Dedifferentiated amniotic fluid mesenchymal stem cell (primary cell): ENCODE measurements at regions not wholly inside any gene's neighbourhood (a gene's known extent, or its start where the extent isn't known, plus 50 kb on each side); places are given as distances from the start of the nearest gene placed in this dataset.
"Not testable (repeated sequence)": the region's sequence is repeated elsewhere in the genome, so short reads cannot be mapped to it uniquely, and the experiment has no call there.

Experiments
- DNase-seq: peaks from one replicate; pipeline ENCODE4 v3.0.0-alpha.2; 2016; ENCODE audit errors: extremely low spot score

DNA sequence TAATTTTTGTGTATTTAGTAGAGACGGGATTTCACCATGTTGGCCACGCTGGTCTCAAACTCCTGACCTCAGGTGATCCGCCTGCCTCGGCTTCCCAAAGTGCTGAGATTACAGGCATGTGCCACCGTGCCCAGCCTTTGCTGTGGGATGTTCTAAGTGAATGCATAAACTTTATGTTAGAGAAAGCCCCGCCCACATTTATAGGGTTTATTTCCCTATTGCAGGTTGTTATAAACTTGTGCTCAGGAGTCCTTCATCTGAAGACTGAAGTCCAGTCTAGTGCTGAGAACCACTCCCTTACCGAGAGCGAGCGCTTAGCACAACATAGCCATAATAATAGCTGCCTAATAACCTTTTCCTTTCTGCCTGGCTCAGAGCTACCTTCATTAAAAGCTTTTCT lies 75.4 kb upstream of the ZNF217 start:
- no peak for DNase-seq

- DNase-seq: no peak
Observed at GRCh38 chr20:53666144-53666543, 72.5 kb upstream of the ZNF217 start.

GRCh38 chr20:53664121-53664520 lies 70.5 kb upstream of the ZNF217 start:
- DNase-seq: no peak

GRCh38 chr20:53663521-53663920 lies 69.9 kb upstream of the ZNF217 start:
- DNase-seq: not testable (repeated sequence)

- no peak for DNase-seq
Observed at GRCh38 chr20:53662595-53662994, 69.0 kb upstream of the ZNF217 start.

GRCh38 chr20:53660947-53661381 lies 67.3 kb upstream of the ZNF217 start:
- DNase-seq: peak; percentile 40

DNA sequence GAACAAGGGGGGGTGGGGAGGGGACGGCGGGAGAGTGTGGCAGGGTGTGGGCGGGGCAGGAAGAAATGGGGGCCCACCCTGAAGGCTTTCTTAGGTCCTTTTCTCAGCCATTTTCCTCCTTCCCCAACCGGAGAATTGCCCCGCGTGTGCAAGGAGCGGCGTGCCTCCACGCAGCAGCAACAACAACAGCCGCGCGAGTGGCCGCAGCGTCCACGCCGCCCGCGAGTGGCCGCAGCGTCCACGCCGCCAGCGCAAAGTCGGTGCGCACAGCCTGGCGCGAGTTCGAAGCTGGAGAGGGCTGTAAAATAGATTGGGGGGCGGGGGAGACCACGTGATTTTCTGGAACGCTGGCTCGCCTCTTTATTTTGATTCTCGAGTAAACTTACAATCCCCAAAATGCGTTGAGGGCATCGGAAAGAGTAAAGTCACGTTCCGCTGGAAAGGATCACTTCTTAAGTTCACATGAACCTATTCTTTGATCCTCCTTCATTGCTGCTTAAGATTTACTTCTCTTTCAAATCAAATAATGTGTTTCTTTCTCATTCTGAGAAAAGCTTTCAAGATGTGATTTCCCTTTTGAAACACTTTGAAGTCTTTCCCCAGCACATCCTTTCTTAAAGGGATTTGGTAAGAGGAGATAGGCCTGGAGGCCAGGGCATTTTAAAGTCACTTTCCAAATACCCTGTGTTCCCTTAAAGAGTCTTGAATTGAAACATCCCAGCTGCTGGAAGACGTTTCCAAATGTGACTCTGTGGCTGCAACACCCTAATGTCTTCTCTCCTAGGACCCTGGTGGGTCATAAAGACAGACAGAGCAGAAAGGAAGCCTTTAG lies 66.7 kb upstream of the ZNF217 start:
- DNase-seq: no peak

DNA sequence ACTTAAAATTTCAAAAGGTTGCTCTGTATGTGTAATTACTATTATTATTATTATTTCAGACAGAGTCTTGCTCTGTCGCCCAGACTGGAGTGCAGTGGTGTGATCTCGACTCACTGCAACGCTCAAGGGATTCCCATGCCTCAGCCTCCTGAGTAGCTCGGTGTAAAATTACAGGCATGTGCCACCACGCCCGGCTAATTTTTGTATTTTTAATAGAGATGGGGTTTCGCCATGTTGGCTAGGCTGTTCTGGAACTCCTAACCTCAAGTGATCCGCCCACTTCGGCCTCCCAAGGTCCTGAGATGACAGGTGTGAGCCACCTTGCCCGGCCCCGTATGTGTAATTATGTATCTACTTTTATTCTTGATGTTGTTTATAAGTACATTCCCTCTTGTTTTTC lies 65.3 kb upstream of the ZNF217 start:
- DNase-seq: no peak

- no peak for DNase-seq
Observed at GRCh38 chr20:53658322-53658721, 64.7 kb upstream of the ZNF217 start.

- DNase-seq: no peak
Observed at GRCh38 chr20:53657732-53658131, 64.1 kb upstream of the ZNF217 start.

DNA sequence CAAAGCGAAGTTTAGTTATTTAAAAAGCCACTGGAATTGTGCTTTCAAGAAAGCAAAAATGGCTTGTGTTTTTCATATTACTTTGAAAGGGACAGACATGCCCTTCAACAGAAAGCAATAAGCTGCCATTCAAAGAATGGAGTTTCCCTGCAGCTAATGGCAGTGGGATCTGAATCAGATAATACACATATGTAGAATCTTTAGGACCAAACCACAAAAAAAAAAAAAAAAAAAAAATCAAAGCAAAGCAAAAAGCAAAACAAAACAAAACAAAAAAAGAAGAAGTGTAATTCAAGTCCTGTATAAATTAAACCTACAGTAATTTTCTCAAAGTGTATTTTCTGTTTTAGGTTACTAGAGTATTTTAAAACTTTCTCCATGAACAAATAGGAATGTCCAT lies 63.6 kb upstream of the ZNF217 start:
- DNase-seq: no peak

DNA sequence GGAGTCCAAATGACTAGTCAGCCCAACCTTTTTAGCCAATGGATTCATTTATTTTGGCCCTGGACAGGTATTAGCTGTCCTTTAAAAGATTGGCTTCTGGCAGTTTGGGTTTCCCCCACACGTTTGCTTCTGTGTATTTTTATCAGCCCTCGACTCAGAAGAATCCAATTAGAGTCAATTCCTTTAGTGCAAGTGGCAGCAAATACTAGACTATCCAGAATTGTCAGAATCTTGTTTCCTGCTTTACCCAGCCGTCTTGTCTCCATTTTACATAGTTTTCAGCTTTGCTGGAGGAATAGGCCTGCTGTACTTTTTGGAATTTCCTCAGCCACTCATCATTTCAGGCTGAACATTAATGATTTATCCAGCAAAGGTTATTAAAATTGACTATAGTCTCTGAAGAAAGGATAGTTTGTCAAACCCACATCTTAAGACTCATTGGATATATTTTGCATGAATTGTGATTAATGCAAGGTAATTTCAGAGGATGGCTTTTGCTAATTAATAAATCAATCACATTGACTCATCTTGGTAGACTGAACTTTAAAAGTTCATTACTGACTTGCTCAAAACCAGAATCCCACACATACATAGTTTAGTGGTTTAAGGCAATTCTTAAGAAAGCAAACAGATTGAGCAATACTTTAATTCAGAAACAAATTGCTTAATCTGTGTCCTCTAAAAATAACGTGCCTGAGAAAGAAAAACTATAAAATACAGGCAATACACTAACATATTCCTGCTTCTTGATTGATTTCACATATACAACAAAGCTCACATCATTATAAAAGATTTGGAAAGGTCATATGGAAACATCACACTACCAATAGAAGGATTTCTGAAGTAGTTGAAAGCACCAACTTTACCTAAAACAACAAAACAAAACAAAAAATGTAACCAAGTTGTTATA lies 62.9 kb upstream of the ZNF217 start:
- DNase-seq: peak; percentile 63

GRCh38 chr20:53655625-53656292 lies 62.1 kb upstream of the ZNF217 start:
- DNase-seq: peak; percentile 45

DNA sequence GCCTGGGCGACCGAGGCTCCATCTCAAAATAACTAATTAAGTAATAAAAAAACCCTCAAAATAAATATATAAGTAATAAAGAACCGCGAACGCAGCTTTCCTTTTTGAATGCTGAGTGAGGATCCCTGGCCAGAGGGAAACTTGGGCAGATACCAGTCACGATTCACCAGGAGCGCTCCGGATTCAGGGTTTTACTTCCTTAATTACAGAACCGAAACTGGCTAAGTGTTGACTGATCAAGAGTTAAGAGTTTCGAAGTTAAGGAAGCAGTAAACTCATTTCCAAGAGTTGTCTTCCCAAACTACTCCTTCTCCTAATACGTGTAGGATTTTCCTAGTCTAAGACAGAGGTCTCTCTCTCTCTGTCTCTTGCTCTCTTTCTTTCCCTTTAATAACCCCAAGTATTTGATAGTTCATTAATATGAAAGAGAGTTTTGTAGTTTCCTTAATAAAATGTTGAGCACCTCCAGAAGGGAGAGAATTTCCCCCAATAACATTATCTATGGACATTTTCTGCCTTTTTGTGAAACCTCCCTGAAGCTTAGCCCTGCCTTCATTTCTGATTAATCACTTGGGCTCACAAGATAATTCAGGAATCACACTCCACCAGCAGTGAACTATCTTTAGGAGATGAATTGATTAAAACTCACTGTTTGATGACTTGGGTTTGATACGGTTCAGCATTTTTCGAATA lies 61.4 kb upstream of the ZNF217 start:
- DNase-seq: no peak

GRCh38 chr20:53654521-53654920 lies 60.9 kb upstream of the ZNF217 start:
- not testable (repeated sequence) for DNase-seq

GRCh38 chr20:53652859-53653517 lies 59.3 kb upstream of the ZNF217 start:
- DNase-seq: no peak

DNA sequence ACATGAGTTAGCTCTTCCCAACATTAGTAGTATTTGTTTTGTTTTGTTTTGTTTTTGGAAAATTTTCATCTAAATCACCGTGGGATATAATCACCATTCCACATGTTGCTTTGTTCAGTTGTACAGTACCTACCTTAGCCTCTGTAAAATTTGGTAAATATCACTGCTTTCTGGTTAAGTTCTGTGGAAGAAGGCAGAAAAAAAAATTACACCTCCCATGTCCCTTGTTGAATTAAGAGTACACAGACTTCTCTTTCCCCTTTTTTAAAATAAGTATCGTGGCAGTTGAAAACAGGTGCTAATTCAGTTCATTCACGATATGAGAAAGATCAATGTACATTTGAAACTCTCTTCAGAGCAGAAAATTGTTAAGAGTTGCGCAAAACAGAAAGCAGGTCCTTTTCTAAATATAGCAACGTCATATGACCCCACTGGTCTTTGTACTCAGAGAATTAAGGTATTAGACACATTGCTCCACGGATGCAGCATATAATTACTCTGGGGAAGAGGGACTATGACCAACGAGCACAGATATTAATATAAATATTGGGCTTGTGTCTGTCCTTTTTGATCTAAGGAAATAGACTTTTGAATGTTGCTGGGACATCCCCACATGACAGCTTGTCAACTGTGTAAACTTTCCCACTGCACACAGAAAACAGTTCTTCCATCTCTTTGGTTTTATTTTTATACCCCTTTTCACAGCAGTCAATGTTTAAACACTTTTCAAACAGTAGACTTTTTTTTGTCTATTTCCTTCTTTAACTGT lies 58.6 kb upstream of the ZNF217 start:
- DNase-seq: no peak

DNA sequence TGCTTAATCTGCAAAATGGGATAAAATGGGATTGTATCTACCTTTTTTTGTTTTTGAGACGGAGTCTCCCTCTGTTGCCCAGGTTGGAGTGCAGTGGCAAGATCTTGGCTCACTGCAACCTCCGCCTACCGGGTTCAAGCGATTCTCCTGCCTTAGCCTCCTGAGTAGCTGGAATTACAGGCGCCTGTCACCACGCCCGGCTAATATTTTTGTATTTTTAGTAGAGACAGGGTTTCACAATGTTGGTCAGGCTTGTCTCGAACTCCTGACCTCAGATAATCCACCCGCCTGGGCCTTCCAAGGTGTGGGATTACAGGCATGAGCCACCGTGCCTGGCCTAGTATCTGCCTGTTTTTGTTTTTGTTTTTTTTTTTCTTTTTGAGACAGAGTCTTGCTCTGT lies 55.9 kb upstream of the ZNF217 start:
- DNase-seq: not testable (repeated sequence)

DNA sequence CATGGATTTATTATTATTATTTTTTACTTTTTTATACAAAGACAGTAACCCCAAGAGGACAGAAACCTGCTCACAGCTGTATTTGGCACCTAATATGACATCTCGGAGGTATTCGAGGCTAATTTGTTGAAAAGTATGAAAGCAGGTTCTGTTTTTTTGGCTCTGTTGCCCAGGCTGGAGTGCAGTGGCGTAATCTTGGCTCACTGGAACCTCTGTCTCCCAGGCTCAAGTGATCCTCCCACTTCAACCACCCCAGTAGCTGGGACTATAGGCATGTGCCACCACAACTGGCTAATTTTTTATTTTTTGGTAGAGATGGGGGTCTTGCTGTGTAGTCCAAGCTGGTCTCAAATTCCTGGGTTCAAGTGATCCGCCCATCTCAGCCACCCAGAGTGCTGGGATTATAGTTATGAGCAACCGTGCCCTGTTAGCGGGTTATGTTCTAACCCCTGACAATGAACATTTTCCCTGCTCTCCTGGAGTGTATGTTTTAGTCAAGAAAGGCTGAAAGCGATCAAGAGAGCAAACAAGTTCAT lies 53.7 kb upstream of the ZNF217 start:
- no peak for DNase-seq

DNA sequence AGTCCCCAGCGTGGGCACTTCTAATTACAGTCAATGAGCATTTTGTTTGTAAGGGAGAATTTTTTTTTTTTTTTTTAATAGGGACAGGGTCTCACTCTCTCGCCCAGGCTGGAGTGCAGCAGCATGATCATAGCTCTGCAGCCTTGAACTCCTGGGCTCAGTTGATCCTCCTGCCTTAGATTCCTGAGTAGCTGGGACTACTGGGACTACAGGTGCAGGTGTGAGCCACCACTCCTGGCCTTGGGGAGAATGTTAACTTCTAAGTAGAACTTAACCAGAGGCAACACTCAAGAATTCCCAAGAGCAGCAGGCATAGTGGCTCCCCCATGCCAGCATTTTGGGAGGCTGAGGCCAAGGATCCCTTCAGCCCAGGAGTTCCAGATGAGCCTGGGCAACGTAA lies 52.9 kb upstream of the ZNF217 start:
- no peak for DNase-seq
